DND-41 (cell line): ENCODE measurements at regions not wholly inside any gene's neighbourhood (a gene's known extent, or its start where the extent isn't known, plus 50 kb on each side); places are given as distances from the start of the nearest gene placed in this dataset.

ENCODE experiments used
- CTCF ChIP-seq: IDR thresholded peaks from 2 replicates; pipeline ENCODE4 v1.5.1; 2012; ENCODE audit warnings: borderline replicate concordance, low read length, moderate library complexity, mild to moderate bottlenecking; ENCODE audit not compliant: poor library complexity, severe bottlenecking; ENCODE audit errors: extremely low read depth
- EZH2 ChIP-seq: IDR thresholded peaks from 3 replicates; pipeline ENCODE4 v1.6.1; 2012; ENCODE audit warnings: borderline replicate concordance, low read depth, mild to moderate bottlenecking, moderate library complexity, low read length, inconsistent platforms; ENCODE audit not compliant: severe bottlenecking

- no peak for TF ChIP-seq EZH2
- no peak for TF ChIP-seq CTCF
Measured at GRCh38 chr5:111675201-111675934, 81.6 kb downstream of the NREP start.
